ENCODE measurements at regions not wholly inside any gene's neighbourhood (a gene's known extent, or its start where the extent isn't known, plus 50 kb on each side); places are given as distances from the start of the nearest gene placed in this dataset.
A peak's percentile ranks its signal among the peaks of the same experiment; 100 is the strongest.

DNA sequence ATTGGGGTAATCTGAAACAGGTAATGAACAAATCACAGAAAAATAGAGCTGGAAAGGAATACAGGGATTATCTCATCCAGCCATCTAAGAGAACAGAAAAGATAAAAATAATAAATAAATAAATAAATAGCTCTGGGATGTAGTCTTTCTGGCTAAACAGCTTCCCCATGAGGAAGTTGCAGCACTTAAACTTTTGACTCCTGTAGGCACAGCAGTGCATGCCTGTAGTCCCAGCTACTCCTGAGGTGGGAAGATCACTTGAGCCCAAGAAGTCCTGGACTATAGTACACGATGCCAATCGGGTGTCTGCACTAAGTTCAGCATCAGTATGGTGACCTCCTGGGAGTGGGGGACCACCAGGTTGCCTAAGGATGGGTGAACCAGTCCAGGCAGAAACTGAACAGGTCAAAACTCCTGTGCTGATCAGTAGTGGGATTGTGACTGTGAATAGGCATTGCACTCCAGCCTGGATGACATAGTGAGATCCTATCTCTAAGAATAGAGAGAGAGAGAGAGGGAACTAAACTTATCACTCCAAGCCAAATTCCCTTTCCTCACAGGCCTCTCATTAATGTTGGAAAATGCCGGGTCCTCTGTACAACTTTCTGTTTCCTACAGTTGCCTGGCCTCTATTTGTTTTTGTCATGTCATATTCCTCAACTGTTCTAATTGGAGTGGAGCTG, 61.7 kb upstream of the CDK13 start:
- no peak for DNase-seq (ENCODE audit: low spot score)

DNA sequence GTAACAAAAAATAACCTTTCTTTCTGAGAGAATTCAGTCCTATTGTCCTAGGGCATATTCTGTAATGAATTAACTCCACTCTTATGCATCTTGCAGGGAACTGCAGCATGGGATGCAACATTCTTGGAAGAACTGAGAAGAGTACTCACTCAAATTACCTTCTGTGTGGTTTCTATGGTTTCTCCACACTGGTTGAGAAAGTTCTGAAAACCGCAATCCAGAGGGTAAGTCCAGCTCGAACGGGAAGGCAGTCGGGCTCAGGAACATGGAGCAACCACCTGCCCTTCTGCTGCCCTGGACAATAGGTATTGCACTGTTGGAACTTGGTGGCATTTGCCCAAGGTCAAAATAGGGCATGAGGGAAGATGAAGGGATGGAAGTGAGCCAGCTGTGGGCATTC, 59.6 kb upstream of the CDK13 start:
- DNase-seq (ENCODE audit: low spot score), result peak; percentile 38

DNA sequence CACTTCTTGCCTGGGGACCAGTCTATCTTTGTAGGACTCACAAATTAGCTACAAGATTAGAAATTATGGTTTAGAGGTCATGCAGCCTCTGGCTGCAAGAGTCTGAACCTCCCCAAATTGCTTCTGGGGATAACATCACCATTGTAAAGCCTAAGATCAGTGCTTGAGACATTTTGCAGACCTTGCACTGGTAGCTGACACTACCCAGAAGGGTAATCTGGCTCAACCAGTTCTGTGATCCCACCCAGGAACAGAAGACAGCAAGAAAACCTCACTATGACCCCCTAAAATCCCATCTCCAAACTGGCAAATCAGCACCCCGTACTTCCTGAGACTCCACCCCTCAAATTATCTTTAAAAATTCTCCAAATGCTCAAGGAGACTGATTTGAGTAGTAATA, 58.2 kb upstream of the CDK13 start:
- DNase-seq (ENCODE audit: low spot score), result no peak

DNA sequence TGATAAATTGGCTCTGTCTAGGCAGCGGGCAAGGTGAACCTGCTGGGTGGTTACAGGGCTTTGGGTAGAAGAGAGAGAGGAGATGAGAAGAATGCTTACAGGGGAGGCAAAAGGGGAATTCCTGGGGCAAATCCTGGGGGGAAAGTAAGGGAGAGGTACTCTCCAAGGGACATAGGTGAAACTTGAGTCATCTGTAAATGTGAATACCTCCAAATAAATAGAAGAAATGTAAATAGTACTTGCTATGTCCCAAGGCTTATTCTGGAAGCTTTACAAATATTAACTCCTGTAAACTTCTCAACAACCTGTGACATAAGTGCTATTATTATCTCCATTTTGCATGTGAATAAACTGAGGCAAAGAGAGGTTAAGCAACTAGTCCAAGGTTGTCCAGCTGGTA, 57.7 kb upstream of the CDK13 start:
- no peak for DNase-seq (ENCODE audit: low spot score)

DNA sequence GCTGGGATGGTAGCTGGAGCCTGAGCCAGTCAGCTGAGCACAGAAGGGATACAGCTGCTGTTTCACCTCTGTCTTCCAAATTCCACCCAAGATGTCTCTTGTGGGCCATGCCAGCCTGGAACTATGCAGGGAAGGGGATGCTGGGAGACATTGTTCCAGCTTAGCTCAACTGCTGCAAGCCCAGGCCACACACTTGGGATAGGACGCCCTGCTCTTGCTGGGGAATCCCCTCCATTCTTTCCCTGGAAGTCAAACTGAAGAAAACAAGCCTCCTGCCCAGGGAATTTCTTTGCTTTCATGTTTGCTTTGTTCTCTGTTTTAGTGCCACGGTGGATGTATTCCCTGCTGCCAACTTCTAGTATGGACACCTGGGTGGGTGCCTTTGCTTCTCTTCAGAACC, 55.2 kb upstream of the CDK13 start:
- no peak for DNase-seq (ENCODE audit: low spot score)

DNA sequence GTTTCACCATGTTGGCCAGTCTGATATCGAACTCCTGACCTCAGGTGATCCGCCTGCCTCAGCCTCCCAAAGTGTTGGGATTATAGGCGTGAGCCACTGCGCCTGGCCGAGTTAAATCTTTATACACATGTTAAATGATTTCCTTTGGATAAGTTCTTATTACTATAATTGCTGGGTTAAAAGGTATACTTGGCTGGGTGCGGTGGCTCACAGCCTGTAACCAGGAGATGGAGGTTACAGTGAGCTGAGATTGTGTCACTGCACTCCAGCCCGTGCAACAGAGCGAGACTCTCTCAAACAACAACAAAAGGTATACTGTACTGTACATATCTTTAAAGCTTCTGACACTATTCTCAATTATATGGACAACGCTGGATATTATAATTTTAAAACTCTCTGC, 53.2 kb upstream of the CDK13 start:
- DNase-seq (ENCODE audit: low spot score), result no peak

DNA sequence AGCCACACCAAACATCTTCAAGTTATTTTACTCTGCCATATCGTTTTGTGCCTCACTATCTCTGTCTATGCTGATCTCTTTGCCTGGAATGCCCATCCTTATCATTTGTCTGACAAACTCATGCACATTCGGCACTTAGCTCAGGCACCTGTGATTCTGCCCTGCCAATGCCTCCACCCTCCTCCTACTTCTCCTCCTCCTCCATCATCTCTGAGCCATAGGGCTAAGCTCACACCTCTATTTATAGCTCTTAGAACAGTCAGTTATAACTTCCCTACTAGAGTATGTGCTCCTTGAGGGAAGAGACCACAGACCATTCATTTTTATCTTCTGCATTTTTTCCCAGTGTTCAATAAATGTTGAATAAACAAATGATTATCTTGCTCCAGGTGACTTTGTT, 51.2 kb upstream of the CDK13 start:
- DNase-seq (ENCODE audit: low spot score), result no peak

All from H4 (cell line).